CD14-positive monocyte (primary cell): ENCODE measurements at regions not wholly inside any gene's neighbourhood (a gene's known extent, or its start where the extent isn't known, plus 50 kb on each side); places are given as distances from the start of the nearest gene placed in this dataset.
"Not testable (repeated sequence)": the region's sequence is repeated elsewhere in the genome, so short reads cannot be mapped to it uniquely, and the experiment has no call there.

Experiments
- DNase-seq, 3 donors: peaks; one replicate each; pipeline ENCODE4 v3.0.0-alpha.2; 2011 to 2022
- H2AFZ ChIP-seq: 2 replicates; pipeline ENCODE4 v1.6.0; 2012; ENCODE audit warnings: mild to moderate bottlenecking, low read depth, low read length, inconsistent platforms; ENCODE audit not compliant: insufficient read depth, poor library complexity, severe bottlenecking
- H3K27ac ChIP-seq, 2 donors: 1 replicate in 1 of 2; 2 replicates in 1 of 2; pipeline ENCODE4 v1.5.1; 2012 to 2013; ENCODE audit warnings: low read length in 2 of 2, control low read depth in 1 of 2, inconsistent platforms in 1 of 2, low read depth in 1 of 2, mild to moderate bottlenecking in 1 of 2
- H3K27me3 ChIP-seq, 2 donors: one replicate each; pipeline versions ENCODE4 v1.6.0 to v1.6.1; 2011 to 2013; ENCODE audit warnings: low read length in 2 of 2; ENCODE audit not compliant: control insufficient read depth in 2 of 2, insufficient read depth in 2 of 2
- H3K36me3 ChIP-seq, 2 donors: replicated peaks in 1 of 2; 1 replicate in 1 of 2; 2 replicates in 1 of 2; pipeline versions ENCODE4 v1.5.1 to v1.6.1; 2012 to 2013; ENCODE audit warnings: low read length in 2 of 2, control low read depth in 1 of 2, inconsistent platforms in 1 of 2, mild to moderate bottlenecking in 1 of 2; ENCODE audit not compliant: insufficient read depth in 2 of 2, control insufficient read depth in 1 of 2
- H3K4me1 ChIP-seq, 2 donors: 1 replicate in 1 of 2; 2 replicates in 1 of 2; pipeline versions ENCODE4 v1.5.1 to v1.6.1; 2012 to 2013; ENCODE audit warnings: low read length in 2 of 2, control low read depth in 1 of 2, inconsistent platforms in 1 of 2, mild to moderate bottlenecking in 1 of 2, moderate library complexity in 1 of 2; ENCODE audit not compliant: insufficient read depth in 2 of 2, control insufficient read depth in 1 of 2
- H3K4me2 ChIP-seq: replicated peaks from 2 replicates; pipeline ENCODE3; 2012; ENCODE audit warnings: low read length, moderate library complexity, mild to moderate bottlenecking; ENCODE audit not compliant: poor library complexity, severe bottlenecking; ENCODE audit errors: extremely low read depth
- H3K4me3 ChIP-seq, 3 experiments: fragments of 200-600 bp in 1 of 3; sonication (generic) in 1 of 3; replicated peaks in 1 of 3; 1 replicate in 2 of 3; 2 replicates in 1 of 3; pipeline ENCODE4 v1.5.1; 2011 to 2013; ENCODE audit warnings: low read length in 3 of 3, mild to moderate bottlenecking in 3 of 3, control low read depth in 2 of 3, low read depth in 2 of 3, inconsistent platforms in 1 of 3, moderate library complexity in 1 of 3
- H3K79me2 ChIP-seq: 2 replicates; pipeline ENCODE4 v1.6.0; 2012; ENCODE audit warnings: mild to moderate bottlenecking, control low read depth, inconsistent platforms, low read length, moderate library complexity; ENCODE audit not compliant: insufficient read depth
- H3K9ac ChIP-seq: 2 replicates; pipeline ENCODE4 v1.6.0; 2017; ENCODE audit warnings: low read length, mild to moderate bottlenecking; ENCODE audit not compliant: insufficient read depth, poor library complexity, severe bottlenecking
- H3K9me3 ChIP-seq, 2 donors: replicated peaks in 1 of 2; 1 replicate in 1 of 2; 2 replicates in 1 of 2; pipeline versions ENCODE4 v1.5.1 to v1.6.1; 2012 to 2013; ENCODE audit warnings: low read length in 2 of 2, control low read depth in 1 of 2; ENCODE audit not compliant: control insufficient read depth in 1 of 2, insufficient read depth in 1 of 2
- H4K20me1 ChIP-seq: 2 replicates; pipeline ENCODE4 v1.6.0; 2012; ENCODE audit warnings: mild to moderate bottlenecking, low read length, control low read depth, moderate library complexity; ENCODE audit not compliant: insufficient read depth
- H3K27ac Mint-ChIP-seq, 7 donors: one replicate each; pipeline ENCODE4 v1.8.0; 2020; ENCODE audit warnings: mild to moderate bottlenecking in 7 of 7, mixed read lengths in 7 of 7, moderate library complexity in 6 of 7, inconsistent platforms in 2 of 7
- H3K27me3 Mint-ChIP-seq, 3 donors: one replicate each; pipeline ENCODE4 v1.8.0; 2021 to 2022; ENCODE audit warnings: low read depth in 3 of 3, mild to moderate bottlenecking in 3 of 3, mixed read lengths in 3 of 3, moderate library complexity in 3 of 3, inconsistent platforms in 1 of 3
- H3K36me3 Mint-ChIP-seq, 2 donors: one replicate each; pipeline ENCODE4 v1.8.0; 2020; ENCODE audit warnings: mixed read lengths in 2 of 2, inconsistent platforms in 1 of 2, mild to moderate bottlenecking in 1 of 2
- H3K4me1 Mint-ChIP-seq: one replicate; pipeline ENCODE4 v1.8.0; 2020; ENCODE audit warnings: mild to moderate bottlenecking, mixed read lengths
- H3K4me3 Mint-ChIP-seq, 2 donors: one replicate each; pipeline ENCODE4 v1.8.0; 2020; ENCODE audit warnings: mild to moderate bottlenecking in 2 of 2, mixed read lengths in 2 of 2, moderate library complexity in 1 of 2
- H3K9me3 Mint-ChIP-seq, 7 donors: one replicate each; pipeline ENCODE4 v1.8.0; 2020 to 2022; ENCODE audit warnings: mixed read lengths in 7 of 7, mild to moderate bottlenecking in 6 of 7, moderate library complexity in 6 of 7, inconsistent platforms in 2 of 7
- CTCF ChIP-seq: fragments of 200-600 bp; IDR thresholded peaks from one replicate; pipeline ENCODE4 v1.8.0; 2022; ENCODE audit warnings: antibody characterized with exemption, mild to moderate bottlenecking
- WGBS: methylation state at CpG from one replicate; pipeline ENCODE4 v1.1.5; 2013; ENCODE audit warnings: missing lambda C conversion rate; ENCODE audit not compliant: insufficient coverage; 5-methylcytosine and 5-hydroxymethylcytosine counted together
- intact Hi-C, 2 donors: fragments of 100-400 bp; cut with micrococcal nuclease; formaldehyde crosslinking; loops; one replicate each; pipeline versions ENCODE4 v1.15.0 to v1.15.1; 2023

- no peak overlapping the region for H2AFZ ChIP-seq
- H3K4me1 Mint-ChIP-seq = no peaks in the 10 kb centered on the region
- TF ChIP-seq CTCF = no peak
- intact Hi-C loops = no loop called here
- H3K4me2 ChIP-seq = no peak overlapping the region
- DNase-seq = no peak
- no peak overlapping the region for H3K9ac ChIP-seq
- peaks cover 2 to 16% (median 7%) of the 10 kb centered on the region in 7 donors for H3K9me3 Mint-ChIP-seq
- H3K9me3 ChIP-seq = no peaks in the 10 kb centered on the region
- H4K20me1 ChIP-seq = no peaks in the 10 kb centered on the region
- H3K4me1 ChIP-seq = no peaks in the 10 kb centered on the region
- no peak overlapping the region for H3K4me3 Mint-ChIP-seq
- no peaks in the 10 kb centered on the region for H3K36me3 Mint-ChIP-seq
- no peaks in the 10 kb centered on the region for H3K36me3 ChIP-seq
- WGBS = no CpG with 5 or more reads among the region's 1 CpG
- H3K79me2 ChIP-seq = no peaks in the 10 kb centered on the region
- H3K27me3 ChIP-seq = no peaks in the 10 kb centered on the region
- H3K27ac Mint-ChIP-seq = no peak overlapping the region
- no peak overlapping the region for H3K4me3 ChIP-seq
- no peak overlapping the region for H3K27ac ChIP-seq
- no peaks in the 10 kb centered on the region for H3K27me3 Mint-ChIP-seq
Observed at GRCh38 chr6:126672649-126673048, 332.7 kb downstream of the CENPW start.

- WGBS = 96% methylated on average over 9 of the region's 13 CpGs
- H3K9me3 Mint-ChIP-seq = peaks cover 2 to 16% (median 7%) of the 10 kb centered on the region in 7 donors
- H3K27ac Mint-ChIP-seq, H3K4me3 Mint-ChIP-seq, H2AFZ ChIP-seq, H3K36me3 Mint-ChIP-seq, H3K4me3 ChIP-seq, H3K4me2 ChIP-seq, H3K27ac ChIP-seq, H3K9me3 ChIP-seq, DNase-seq, H3K36me3 ChIP-seq, H3K4me1 Mint-ChIP-seq, H3K9ac ChIP-seq, H3K27me3 ChIP-seq, H3K4me1 ChIP-seq, intact Hi-C loops, H4K20me1 ChIP-seq, H3K27me3 Mint-ChIP-seq, H3K79me2 ChIP-seq: not testable (repeated sequence)
Observed at GRCh38 chr6:126673749-126674148, 333.8 kb downstream of the CENPW start.
